Tibial nerve (tissue), 4 donors: ENCODE measurements at regions not wholly inside any gene's neighbourhood (a gene's known extent, or its start where the extent isn't known, plus 50 kb on each side); places are given as distances from the start of the nearest gene placed in this dataset.

Experiments used
- DNase-seq, 2 donors: peaks; one replicate each; pipeline ENCODE4 v3.0.0-alpha.2; 2019; ENCODE audit warnings: low spot score in 2 of 2
- H3K27ac ChIP-seq, 4 donors: fragments of 200-600 bp; sonication (generic) in 3 of 4; one replicate each; pipeline ENCODE4 v1.5.1; 2017 to 2019; ENCODE audit warnings: mild to moderate bottlenecking in 1 of 4
- H3K27me3 ChIP-seq, 2 donors: fragments of 200-600 bp; sonication (generic) in 1 of 2; one replicate each; pipeline versions ENCODE4 v1.5.1 to v1.6.0; 2017 to 2019
- H3K36me3 ChIP-seq, 3 donors: fragments of 200-600 bp; sonication (generic); one replicate each; pipeline ENCODE4 v1.5.1; 2018 to 2019
- H3K4me1 ChIP-seq, 4 donors: fragments of 200-600 bp; sonication (generic) in 3 of 4; one replicate each; pipeline ENCODE4 v1.5.1; 2017 to 2019
- H3K4me3 ChIP-seq, 4 donors: fragments of 200-600 bp; sonication (generic) in 3 of 4; one replicate each; pipeline ENCODE4 v1.5.1; 2017 to 2019; ENCODE audit warnings: mild to moderate bottlenecking in 1 of 4, moderate library complexity in 1 of 4
- H3K9me3 ChIP-seq, 4 donors: fragments of 200-600 bp; sonication (generic) in 3 of 4; one replicate each; pipeline ENCODE4 v1.5.1; 2017 to 2019
- EP300 ChIP-seq, 2 donors: sonication (generic); formaldehyde crosslinking; IDR thresholded peaks; one replicate each; pipeline ENCODE4 v1.6.1; 2017; ENCODE audit warnings: antibody characterized with exemption in 2 of 2, mild to moderate bottlenecking in 1 of 2
- POLR2A ChIP-seq, 2 donors: fragments of 450-650 bp; IDR thresholded peaks; one replicate each; pipeline ENCODE4 v1.6.1; 2017; ENCODE audit warnings: antibody characterized with exemption in 2 of 2, mild to moderate bottlenecking in 2 of 2, moderate library complexity in 2 of 2
- WGBS, 2 donors: methylation state at CpG; one replicate each; pipeline ENCODE4 v1.1.5; 2018; 5-methylcytosine and 5-hydroxymethylcytosine counted together
- TF ChIP-seq, protein P1 (sequence below), 5 experiments: fragments of 200-600 bp in 3 of 5; fragments of 450-650 bp in 2 of 5; sonication (generic) in 3 of 5; IDR thresholded peaks; one replicate each; pipeline ENCODE4 v1.5.1; 2016 to 2019; ENCODE audit warnings: antibody characterized with exemption in 5 of 5, mild to moderate bottlenecking in 3 of 5, moderate library complexity in 2 of 5

DNA sequence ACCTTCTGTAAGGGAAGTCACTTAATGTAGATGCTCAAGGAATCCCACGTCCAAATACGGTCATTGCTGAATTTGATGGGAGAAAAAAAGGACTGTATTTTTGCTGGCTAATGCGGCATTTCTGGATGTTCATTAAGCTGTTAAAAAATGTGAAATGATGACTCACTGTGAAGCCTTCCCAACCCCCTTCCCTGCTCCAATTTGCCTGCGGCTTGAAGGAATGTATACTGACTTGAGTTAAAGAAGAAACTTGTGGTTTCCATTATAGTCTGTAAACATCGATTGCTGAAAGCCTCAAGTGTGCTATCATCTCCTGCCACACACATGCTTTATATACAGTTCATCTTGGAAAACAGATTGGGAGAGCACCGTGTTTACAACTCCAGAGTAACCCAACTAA, 249.1 kb upstream of the JAG1 start:
- 42 to 51% methylated on average over 6 of the region's 6 CpGs for WGBS, 2 donors
- Histone ChIP-seq H3K27me3 (no peaks in the 10 kb centered on the region), H3K4me1 (peaks cover 0 to 11% (median 1%) of the 10 kb centered on the region in 4 donors), H3K27ac (no peak overlapping the region), H3K9me3 (no peaks in the 10 kb centered on the region), H3K36me3 (no peaks in the 10 kb centered on the region), H3K4me3 (no peak overlapping the region)
- DNase-seq = no peak
- TF ChIP-seq, protein P1, sequence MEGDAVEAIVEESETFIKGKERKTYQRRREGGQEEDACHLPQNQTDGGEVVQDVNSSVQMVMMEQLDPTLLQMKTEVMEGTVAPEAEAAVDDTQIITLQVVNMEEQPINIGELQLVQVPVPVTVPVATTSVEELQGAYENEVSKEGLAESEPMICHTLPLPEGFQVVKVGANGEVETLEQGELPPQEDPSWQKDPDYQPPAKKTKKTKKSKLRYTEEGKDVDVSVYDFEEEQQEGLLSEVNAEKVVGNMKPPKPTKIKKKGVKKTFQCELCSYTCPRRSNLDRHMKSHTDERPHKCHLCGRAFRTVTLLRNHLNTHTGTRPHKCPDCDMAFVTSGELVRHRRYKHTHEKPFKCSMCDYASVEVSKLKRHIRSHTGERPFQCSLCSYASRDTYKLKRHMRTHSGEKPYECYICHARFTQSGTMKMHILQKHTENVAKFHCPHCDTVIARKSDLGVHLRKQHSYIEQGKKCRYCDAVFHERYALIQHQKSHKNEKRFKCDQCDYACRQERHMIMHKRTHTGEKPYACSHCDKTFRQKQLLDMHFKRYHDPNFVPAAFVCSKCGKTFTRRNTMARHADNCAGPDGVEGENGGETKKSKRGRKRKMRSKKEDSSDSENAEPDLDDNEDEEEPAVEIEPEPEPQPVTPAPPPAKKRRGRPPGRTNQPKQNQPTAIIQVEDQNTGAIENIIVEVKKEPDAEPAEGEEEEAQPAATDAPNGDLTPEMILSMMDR (IDR thresholded peaks at IDR 0.05) = no peak
- TF ChIP-seq POLR2A (IDR thresholded peaks at IDR 0.05) = no peak
- no peak for TF ChIP-seq EP300 (IDR thresholded peaks at IDR 0.05)

DNA sequence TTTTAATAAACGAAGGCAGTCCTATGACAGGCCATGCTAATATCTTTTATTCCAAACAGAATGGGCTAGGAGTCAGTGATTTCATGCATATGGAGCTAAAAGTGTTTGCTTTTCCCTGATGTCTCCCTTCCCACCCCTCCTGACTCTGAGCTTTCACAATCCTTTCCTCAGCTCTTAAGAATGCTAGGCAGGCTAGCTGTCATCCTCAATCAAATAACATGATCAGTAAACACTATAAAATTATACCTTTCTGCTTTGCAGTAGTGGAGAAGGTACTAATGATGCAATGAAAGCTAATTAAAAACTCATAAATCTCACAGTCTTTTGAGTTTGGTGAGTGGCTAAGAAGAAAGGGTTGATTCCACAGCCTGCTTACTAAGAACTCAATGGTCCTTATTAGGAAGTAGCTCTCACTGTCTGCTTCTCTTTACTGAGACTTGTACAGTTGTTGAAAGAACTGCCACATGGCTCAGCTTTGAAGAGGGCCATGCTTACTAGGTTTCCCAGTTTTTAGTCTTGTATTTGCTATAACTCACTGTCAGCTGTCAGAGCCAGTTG, 250.9 kb upstream of the JAG1 start:
- H3K36me3 ChIP-seq = no peaks in the 10 kb centered on the region
- no peak for TF ChIP-seq POLR2A (IDR thresholded peaks at IDR 0.05)
- TF ChIP-seq, protein P1 (IDR thresholded peaks at IDR 0.05) = no peak
- no peak for TF ChIP-seq EP300 (IDR thresholded peaks at IDR 0.05)
- no peak for DNase-seq
- H3K9me3 ChIP-seq = no peaks in the 10 kb centered on the region
- WGBS, 2 donors = 70 to 75% methylated on average over 1 of the region's 1 CpG
- no peak overlapping the region for H3K27ac ChIP-seq
- no peaks in the 10 kb centered on the region for H3K27me3 ChIP-seq
- no peak overlapping the region for H3K4me3 ChIP-seq
- H3K4me1 ChIP-seq = peaks cover 0 to 24% (median 5%) of the 10 kb centered on the region in 4 donors

GRCh38 chr20:10925767-10926166, 252.0 kb upstream of the JAG1 start:
- DNase-seq = no peak
- 61 to 82% methylated on average over 3 of the region's 3 CpGs for WGBS, 2 donors
- H3K9me3 ChIP-seq = no peaks in the 10 kb centered on the region
- H3K4me1 ChIP-seq = peaks cover 0 to 24% (median 5%) of the 10 kb centered on the region in 4 donors
- no peak overlapping the region for H3K4me3 ChIP-seq
- H3K36me3 ChIP-seq = no peaks in the 10 kb centered on the region
- no peak overlapping the region for H3K27ac ChIP-seq
- no peak for TF ChIP-seq POLR2A (IDR thresholded peaks at IDR 0.05)
- no peak for TF ChIP-seq EP300 (IDR thresholded peaks at IDR 0.05)
- TF ChIP-seq, protein P1 (IDR thresholded peaks at IDR 0.05) = no peak
- H3K27me3 ChIP-seq = no peaks in the 10 kb centered on the region

DNA sequence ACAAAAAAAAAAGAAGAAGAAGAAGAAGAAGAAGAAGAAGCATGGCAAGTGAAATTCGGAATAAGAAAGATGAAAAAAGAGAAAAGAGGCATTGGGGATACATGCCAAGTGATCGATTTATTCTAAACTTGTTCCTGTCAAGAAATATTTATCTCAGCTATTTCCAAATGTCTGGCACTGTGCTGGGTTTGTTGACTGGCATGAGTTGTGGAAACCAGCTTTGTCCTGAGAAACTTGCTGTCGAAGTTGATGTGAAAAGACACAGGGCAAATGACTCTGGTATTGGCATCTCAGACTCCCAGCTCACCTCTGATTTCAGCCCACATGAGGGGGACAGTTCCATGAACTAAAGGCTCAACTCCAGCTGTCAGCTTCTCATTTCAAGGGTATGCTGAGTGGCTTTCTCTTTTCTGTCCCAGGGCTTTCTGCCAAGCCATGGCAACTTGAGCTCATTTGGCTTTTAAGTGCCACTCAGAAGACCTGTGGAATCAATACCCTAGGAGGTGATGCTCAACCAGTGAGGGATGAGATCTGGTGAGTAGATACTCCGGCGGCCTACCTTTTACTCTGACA, 253.3 kb upstream of the JAG1 start:
- Histone ChIP-seq H3K27ac (no peak overlapping the region), H3K36me3 (no peaks in the 10 kb centered on the region), H3K9me3 (no peaks in the 10 kb centered on the region), H3K4me1 (peaks cover 0 to 24% (median 5%) of the 10 kb centered on the region in 4 donors), H3K27me3 (no peaks in the 10 kb centered on the region), H3K4me3 (no peak overlapping the region)
- WGBS, 2 donors = 85 to 95% methylated on average over 5 of the region's 5 CpGs
- TF ChIP-seq EP300 (IDR thresholded peaks at IDR 0.05) (no peak), POLR2A (IDR thresholded peaks at IDR 0.05) (no peak)
- TF ChIP-seq, protein P1 (IDR thresholded peaks at IDR 0.05) = no peak
- no peak for DNase-seq

GRCh38 chr20:10927936-10928840, 254.4 kb upstream of the JAG1 start:
- Histone ChIP-seq H3K9me3 (no peaks in the 10 kb centered on the region), H3K4me1 (peaks cover 0 to 18% (median 5%) of the 10 kb centered on the region in 4 donors), H3K36me3 (no peaks in the 10 kb centered on the region), H3K4me3 (no peak overlapping the region), H3K27me3 (no peaks in the 10 kb centered on the region), H3K27ac (peak overlapping the region in 2 of 4 donors; percentile 45 to 74)
- TF ChIP-seq, protein P1 (IDR thresholded peaks at IDR 0.05) = no peak
- no peak for TF ChIP-seq EP300 (IDR thresholded peaks at IDR 0.05)
- no peak for TF ChIP-seq POLR2A (IDR thresholded peaks at IDR 0.05)
- DNase-seq = no peak
- 45 to 47% methylated on average over 11 of the region's 11 CpGs for WGBS, 2 donors
